GM23338 (cell line): ENCODE measurements at regions not wholly inside any gene's neighbourhood (a gene's known extent, or its start where the extent isn't known, plus 50 kb on each side); places are given as distances from the start of the nearest gene placed in this dataset.

Experiments
- ATAC-seq: fragments of 200-7000 bp; cut with Tn5 transposase; 3 replicates; pipeline ENCODE4 v1.9.1; 2020
- DNase-seq: peaks from one replicate; pipeline ENCODE4 v3.0.0-alpha.2; 2015; ENCODE audit warnings: low spot score
- H2AFZ ChIP-seq: fragments of 200-600 bp; sonication (generic); 2 replicates; pipeline ENCODE4 v1.8.0; 2016; ENCODE audit warnings: antibody characterized with exemption, mild to moderate bottlenecking, moderate library complexity
- H3F3A ChIP-seq: fragments of 200-600 bp; sonication (generic); replicated peaks from 2 replicates; pipeline ENCODE4 v1.8.0; 2017; ENCODE audit warnings: antibody characterized with exemption, mixed run types, low read depth
- H3K27ac ChIP-seq: fragments of 200-600 bp; sonication (generic); 2 replicates; pipeline ENCODE4 v1.6.1; 2016; ENCODE audit warnings: low read depth
- H3K27me3 ChIP-seq: fragments of 200-600 bp; sonication (generic); 2 replicates; pipeline ENCODE4 v1.8.0; 2016; ENCODE audit warnings: mild to moderate bottlenecking, mixed run types, moderate library complexity; ENCODE audit not compliant: insufficient read depth
- H3K36me3 ChIP-seq: fragments of 200-600 bp; sonication (generic); 2 replicates; pipeline ENCODE4 v1.8.0; 2016; ENCODE audit warnings: mild to moderate bottlenecking; ENCODE audit not compliant: insufficient read depth
- H3K4me1 ChIP-seq: fragments of 200-600 bp; sonication (generic); 2 replicates; pipeline ENCODE4 v1.8.0; 2016; ENCODE audit warnings: mild to moderate bottlenecking, moderate library complexity; ENCODE audit not compliant: insufficient read depth
- H3K4me2 ChIP-seq: fragments of 200-600 bp; sonication (generic); 2 replicates; pipeline ENCODE4 v1.7.1; 2017; ENCODE audit warnings: mixed run types
- H3K4me3 ChIP-seq: fragments of 200-600 bp; sonication (generic); 2 replicates; pipeline ENCODE4 v1.6.1; 2016; ENCODE audit warnings: mixed run types
- H3K79me2 ChIP-seq: fragments of 200-600 bp; sonication (generic); replicated peaks from 2 replicates; pipeline ENCODE4 v1.8.0; 2017; ENCODE audit warnings: mild to moderate bottlenecking; ENCODE audit not compliant: insufficient read depth
- H3K9me2 ChIP-seq: fragments of 200-600 bp; sonication (generic); 2 replicates; pipeline ENCODE4 v1.8.0; 2017; ENCODE audit not compliant: insufficient read depth
- H4K20me1 ChIP-seq: fragments of 200-600 bp; sonication (generic); replicated peaks from 2 replicates; pipeline ENCODE4 v1.8.0; 2017; ENCODE audit warnings: mild to moderate bottlenecking; ENCODE audit not compliant: insufficient read depth
- H3K27ac Mint-ChIP-seq: 2 replicates; pipeline ENCODE4 v1.8.0; 2020; ENCODE audit warnings: inconsistent platforms, mild to moderate bottlenecking, moderate library complexity, mixed read lengths
- H3K27me3 Mint-ChIP-seq: 3 replicates; pipeline ENCODE4 v1.8.0; 2022; ENCODE audit warnings: low read depth, mild to moderate bottlenecking, moderate library complexity, mixed read lengths, inconsistent platforms; ENCODE audit not compliant: insufficient read depth, poor library complexity
- H3K36me3 Mint-ChIP-seq: 3 replicates; pipeline ENCODE4 v1.8.0; 2021; ENCODE audit warnings: low read depth, mild to moderate bottlenecking, inconsistent platforms, moderate library complexity, mixed read lengths
- H3K4me1 Mint-ChIP-seq: 3 replicates; pipeline ENCODE4 v1.8.0; 2020; ENCODE audit warnings: mild to moderate bottlenecking, inconsistent platforms, mixed read lengths
- H3K4me3 Mint-ChIP-seq: 3 replicates; pipeline ENCODE4 v1.8.0; 2021; ENCODE audit warnings: moderate library complexity, mild to moderate bottlenecking, inconsistent platforms, mixed read lengths
- H3K9me3 Mint-ChIP-seq: 3 replicates; pipeline ENCODE4 v1.8.0; 2020; ENCODE audit warnings: moderate library complexity, mild to moderate bottlenecking, inconsistent platforms, mixed read lengths
- CREB1 ChIP-seq: fragments of 250-450 bp; sonication (Bioruptor Pico); IDR thresholded peaks from 2 replicates; pipeline ENCODE4 v1.5.0; 2020; ENCODE audit warnings: low read depth, mild to moderate bottlenecking, moderate library complexity
- EZH2 ChIP-seq: fragments of 200-600 bp; sonication (generic); IDR thresholded peaks from one replicate; pipeline ENCODE4 v1.8.0; 2017; ENCODE audit warnings: antibody characterized with exemption, mild to moderate bottlenecking, low read depth; ENCODE audit not compliant: unreplicated experiment
- JUNB ChIP-seq: IDR thresholded peaks from one replicate; pipeline ENCODE4 v1.6.1; 2016; ENCODE audit warnings: antibody characterized with exemption; ENCODE audit not compliant: unreplicated experiment
- NANOG ChIP-seq: IDR thresholded peaks from 2 replicates; pipeline ENCODE4 v1.6.1; 2016; ENCODE audit warnings: antibody characterized with exemption, borderline replicate concordance
- STAT1 ChIP-seq: IDR thresholded peaks from one replicate; pipeline ENCODE4 v1.6.1; 2016; ENCODE audit warnings: antibody characterized with exemption; ENCODE audit not compliant: unreplicated experiment
- ZNF114 ChIP-seq: fragments of 250-450 bp; sonication (Bioruptor Pico); IDR thresholded peaks from 2 replicates; pipeline ENCODE4 v1.5.0; 2020; ENCODE audit warnings: mild to moderate bottlenecking, moderate library complexity
- TF ChIP-seq, protein P1 (sequence below): IDR thresholded peaks from 2 replicates; pipeline ENCODE4 v1.6.1; 2016; ENCODE audit warnings: antibody characterized with exemption
- TF ChIP-seq, protein P2 (sequence below): fragments of 250-450 bp; sonication (Bioruptor Pico); IDR thresholded peaks from 2 replicates; pipeline ENCODE4 v1.5.0; 2020; ENCODE audit warnings: mild to moderate bottlenecking, moderate library complexity
- TF ChIP-seq, protein P3 (sequence below), 2 experiments: fragments of 200-600 bp in 1 of 2; sonication (generic) in 1 of 2; conservative IDR thresholded peaks; 2 replicates each; pipeline versions ENCODE4 v1.5.1 to v1.6.1; 2016 to 2017; ENCODE audit warnings: antibody characterized with exemption in 2 of 2, low read depth in 2 of 2, mild to moderate bottlenecking in 2 of 2, moderate library complexity in 1 of 2

DNA sequence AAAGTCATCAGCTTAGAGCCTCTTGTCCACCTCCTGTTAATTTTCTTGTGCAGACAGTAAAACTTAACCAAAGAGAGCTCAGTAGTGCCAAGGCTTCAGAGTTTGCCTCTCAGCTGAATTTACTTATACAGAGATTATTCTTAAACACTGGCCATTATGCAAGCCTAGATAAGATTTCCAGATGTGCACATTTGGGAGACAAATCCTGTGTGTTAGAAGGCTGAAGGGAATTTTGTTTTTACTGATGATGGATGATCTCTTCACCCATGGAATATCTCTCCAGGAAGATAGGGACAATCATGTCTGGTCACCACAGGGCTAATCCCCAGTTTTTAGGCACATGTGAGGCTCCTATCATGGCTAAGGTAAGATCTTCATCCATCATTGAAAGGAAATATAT lies 157.6 kb upstream of the FAT3 start (continued):
- TF ChIP-seq, protein P1, sequence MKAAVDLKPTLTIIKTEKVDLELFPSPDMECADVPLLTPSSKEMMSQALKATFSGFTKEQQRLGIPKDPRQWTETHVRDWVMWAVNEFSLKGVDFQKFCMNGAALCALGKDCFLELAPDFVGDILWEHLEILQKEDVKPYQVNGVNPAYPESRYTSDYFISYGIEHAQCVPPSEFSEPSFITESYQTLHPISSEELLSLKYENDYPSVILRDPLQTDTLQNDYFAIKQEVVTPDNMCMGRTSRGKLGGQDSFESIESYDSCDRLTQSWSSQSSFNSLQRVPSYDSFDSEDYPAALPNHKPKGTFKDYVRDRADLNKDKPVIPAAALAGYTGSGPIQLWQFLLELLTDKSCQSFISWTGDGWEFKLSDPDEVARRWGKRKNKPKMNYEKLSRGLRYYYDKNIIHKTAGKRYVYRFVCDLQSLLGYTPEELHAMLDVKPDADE: no peak
- no peak for TF ChIP-seq ZNF114 (CRISPR knock-in tag)
- no peak for TF ChIP-seq CREB1 (CRISPR knock-in tag)
- TF ChIP-seq NANOG: no peak
- TF ChIP-seq, protein P2, sequence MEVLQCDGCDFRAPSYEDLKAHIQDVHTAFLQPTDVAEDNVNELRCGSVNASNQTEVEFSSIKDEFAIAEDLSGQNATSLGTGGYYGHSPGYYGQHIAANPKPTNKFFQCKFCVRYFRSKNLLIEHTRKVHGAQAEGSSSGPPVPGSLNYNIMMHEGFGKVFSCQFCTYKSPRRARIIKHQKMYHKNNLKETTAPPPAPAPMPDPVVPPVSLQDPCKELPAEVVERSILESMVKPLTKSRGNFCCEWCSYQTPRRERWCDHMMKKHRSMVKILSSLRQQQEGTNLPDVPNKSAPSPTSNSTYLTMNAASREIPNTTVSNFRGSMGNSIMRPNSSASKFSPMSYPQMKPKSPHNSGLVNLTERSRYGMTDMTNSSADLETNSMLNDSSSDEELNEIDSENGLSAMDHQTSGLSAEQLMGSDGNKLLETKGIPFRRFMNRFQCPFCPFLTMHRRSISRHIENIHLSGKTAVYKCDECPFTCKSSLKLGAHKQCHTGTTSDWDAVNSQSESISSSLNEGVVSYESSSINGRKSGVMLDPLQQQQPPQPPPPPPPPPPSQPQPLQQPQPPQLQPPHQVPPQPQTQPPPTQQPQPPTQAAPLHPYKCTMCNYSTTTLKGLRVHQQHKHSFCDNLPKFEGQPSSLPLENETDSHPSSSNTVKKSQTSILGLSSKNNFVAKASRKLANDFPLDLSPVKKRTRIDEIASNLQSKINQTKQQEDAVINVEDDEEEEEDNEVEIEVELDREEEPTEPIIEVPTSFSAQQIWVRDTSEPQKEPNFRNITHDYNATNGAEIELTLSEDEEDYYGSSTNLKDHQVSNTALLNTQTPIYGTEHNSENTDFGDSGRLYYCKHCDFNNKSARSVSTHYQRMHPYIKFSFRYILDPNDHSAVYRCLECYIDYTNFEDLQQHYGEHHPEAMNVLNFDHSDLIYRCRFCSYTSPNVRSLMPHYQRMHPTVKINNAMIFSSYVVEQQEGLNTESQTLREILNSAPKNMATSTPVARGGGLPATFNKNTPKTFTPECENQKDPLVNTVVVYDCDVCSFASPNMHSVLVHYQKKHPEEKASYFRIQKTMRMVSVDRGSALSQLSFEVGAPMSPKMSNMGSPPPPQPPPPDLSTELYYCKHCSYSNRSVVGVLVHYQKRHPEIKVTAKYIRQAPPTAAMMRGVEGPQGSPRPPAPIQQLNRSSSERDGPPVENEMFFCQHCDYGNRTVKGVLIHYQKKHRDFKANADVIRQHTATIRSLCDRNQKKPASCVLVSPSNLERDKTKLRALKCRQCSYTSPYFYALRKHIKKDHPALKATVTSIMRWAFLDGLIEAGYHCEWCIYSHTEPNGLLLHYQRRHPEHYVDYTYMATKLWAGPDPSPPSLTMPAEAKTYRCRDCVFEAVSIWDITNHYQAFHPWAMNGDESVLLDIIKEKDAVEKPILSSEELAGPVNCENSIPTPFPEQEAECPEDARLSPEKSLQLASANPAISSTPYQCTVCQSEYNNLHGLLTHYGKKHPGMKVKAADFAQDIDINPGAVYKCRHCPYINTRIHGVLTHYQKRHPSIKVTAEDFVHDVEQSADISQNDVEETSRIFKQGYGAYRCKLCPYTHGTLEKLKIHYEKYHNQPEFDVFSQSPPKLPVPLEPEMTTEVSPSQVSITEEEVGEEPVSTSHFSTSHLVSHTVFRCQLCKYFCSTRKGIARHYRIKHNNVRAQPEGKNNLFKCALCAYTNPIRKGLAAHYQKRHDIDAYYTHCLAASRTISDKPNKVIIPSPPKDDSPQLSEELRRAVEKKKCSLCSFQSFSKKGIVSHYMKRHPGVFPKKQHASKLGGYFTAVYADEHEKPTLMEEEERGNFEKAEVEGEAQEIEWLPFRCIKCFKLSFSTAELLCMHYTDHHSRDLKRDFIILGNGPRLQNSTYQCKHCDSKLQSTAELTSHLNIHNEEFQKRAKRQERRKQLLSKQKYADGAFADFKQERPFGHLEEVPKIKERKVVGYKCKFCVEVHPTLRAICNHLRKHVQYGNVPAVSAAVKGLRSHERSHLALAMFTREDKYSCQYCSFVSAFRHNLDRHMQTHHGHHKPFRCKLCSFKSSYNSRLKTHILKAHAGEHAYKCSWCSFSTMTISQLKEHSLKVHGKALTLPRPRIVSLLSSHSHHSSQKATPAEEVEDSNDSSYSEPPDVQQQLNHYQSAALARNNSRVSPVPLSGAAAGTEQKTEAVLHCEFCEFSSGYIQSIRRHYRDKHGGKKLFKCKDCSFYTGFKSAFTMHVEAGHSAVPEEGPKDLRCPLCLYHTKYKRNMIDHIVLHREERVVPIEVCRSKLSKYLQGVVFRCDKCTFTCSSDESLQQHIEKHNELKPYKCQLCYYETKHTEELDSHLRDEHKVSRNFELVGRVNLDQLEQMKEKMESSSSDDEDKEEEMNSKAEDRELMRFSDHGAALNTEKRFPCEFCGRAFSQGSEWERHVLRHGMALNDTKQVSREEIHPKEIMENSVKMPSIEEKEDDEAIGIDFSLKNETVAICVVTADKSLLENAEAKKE (CRISPR knock-in tag): no peak
- TF ChIP-seq STAT1: no peak
- no peak for TF ChIP-seq JUNB
- no peak for TF ChIP-seq EZH2

DNA sequence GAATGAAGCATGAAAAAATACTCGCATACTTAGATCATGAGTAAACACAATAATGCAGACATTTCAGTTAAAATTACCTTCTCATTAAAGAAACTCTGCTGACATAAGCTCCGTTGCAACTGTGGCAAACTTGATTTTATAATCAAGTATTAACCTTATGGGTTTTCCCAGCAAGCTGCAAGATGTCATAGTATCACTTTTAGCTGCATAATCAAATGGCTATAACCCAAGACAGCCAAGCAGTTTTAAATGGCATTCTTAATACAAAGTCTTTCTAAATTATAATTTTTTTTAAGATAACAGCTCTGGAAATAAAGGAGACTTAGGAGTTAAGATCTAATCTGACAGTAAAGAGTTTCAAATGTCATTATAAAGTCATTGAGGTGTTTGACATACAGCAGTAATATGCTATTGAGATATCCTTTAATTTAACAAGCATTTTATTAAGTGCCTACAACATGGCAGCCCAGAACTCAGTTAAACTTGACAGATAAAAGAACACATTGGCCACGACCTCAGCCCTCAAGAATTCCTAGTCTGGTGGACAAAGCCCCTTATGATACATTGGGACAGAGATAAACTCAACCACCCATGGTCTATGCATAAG lies 163.1 kb upstream of the FAT3 start:
- H3F3A ChIP-seq: no peaks in the 10 kb centered on the region
- H2AFZ ChIP-seq: no peak overlapping the region
- H3K9me2 ChIP-seq: no peaks in the 10 kb centered on the region
- DNase-seq (no peak), ATAC-seq (no peak)
- no peaks in the 10 kb centered on the region for H3K27me3 ChIP-seq
- no peak overlapping the region for H3K27ac Mint-ChIP-seq
- H4K20me1 ChIP-seq: no peaks in the 10 kb centered on the region
- no peak overlapping the region for H3K27ac ChIP-seq
- no peak overlapping the region for H3K4me3 ChIP-seq
- no peak overlapping the region for H3K4me2 ChIP-seq
- H3K27me3 Mint-ChIP-seq: peaks cover 2% of the 10 kb centered on the region
- H3K79me2 ChIP-seq: no peaks in the 10 kb centered on the region
- no peaks in the 10 kb centered on the region for H3K9me3 Mint-ChIP-seq
- H3K36me3 ChIP-seq: no peaks in the 10 kb centered on the region
- no peaks in the 10 kb centered on the region for H3K4me1 ChIP-seq
- H3K36me3 Mint-ChIP-seq: no peaks in the 10 kb centered on the region
- no peak overlapping the region for H3K4me3 Mint-ChIP-seq
- H3K4me1 Mint-ChIP-seq: no peaks in the 10 kb centered on the region
- TF ChIP-seq, protein P3, sequence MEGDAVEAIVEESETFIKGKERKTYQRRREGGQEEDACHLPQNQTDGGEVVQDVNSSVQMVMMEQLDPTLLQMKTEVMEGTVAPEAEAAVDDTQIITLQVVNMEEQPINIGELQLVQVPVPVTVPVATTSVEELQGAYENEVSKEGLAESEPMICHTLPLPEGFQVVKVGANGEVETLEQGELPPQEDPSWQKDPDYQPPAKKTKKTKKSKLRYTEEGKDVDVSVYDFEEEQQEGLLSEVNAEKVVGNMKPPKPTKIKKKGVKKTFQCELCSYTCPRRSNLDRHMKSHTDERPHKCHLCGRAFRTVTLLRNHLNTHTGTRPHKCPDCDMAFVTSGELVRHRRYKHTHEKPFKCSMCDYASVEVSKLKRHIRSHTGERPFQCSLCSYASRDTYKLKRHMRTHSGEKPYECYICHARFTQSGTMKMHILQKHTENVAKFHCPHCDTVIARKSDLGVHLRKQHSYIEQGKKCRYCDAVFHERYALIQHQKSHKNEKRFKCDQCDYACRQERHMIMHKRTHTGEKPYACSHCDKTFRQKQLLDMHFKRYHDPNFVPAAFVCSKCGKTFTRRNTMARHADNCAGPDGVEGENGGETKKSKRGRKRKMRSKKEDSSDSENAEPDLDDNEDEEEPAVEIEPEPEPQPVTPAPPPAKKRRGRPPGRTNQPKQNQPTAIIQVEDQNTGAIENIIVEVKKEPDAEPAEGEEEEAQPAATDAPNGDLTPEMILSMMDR (conservative IDR thresholded peaks at IDR 0.05; ENCODE audit: low read depth in 2 of 2): no peak
- TF ChIP-seq STAT1: no peak
